Cardiac fibroblast (primary cell): ENCODE measurements at regions not wholly inside any gene's neighbourhood (a gene's known extent, or its start where the extent isn't known, plus 50 kb on each side); places are given as distances from the start of the nearest gene placed in this dataset.

Experiments
- DNase-seq, 2 donors: peaks; one replicate each; pipeline versions ENCODE4 v3.0.0 to v3.0.0-alpha.2; 2010; ENCODE audit warnings: low read depth in 2 of 2
- H3K4me3 ChIP-seq, 2 donors: replicated peaks in 1 of 2; 1 replicate in 1 of 2; 2 replicates in 1 of 2; pipeline ENCODE4 v1.5.1; 2011; ENCODE audit warnings: low read depth in 2 of 2, low read length in 2 of 2, mild to moderate bottlenecking in 2 of 2, moderate library complexity in 1 of 2
- TF ChIP-seq, protein P1 (sequence below): IDR thresholded peaks from one replicate; pipeline ENCODE4 v1.5.1; 2011; ENCODE audit warnings: low read depth, mild to moderate bottlenecking, low read length, inconsistent platforms

DNA sequence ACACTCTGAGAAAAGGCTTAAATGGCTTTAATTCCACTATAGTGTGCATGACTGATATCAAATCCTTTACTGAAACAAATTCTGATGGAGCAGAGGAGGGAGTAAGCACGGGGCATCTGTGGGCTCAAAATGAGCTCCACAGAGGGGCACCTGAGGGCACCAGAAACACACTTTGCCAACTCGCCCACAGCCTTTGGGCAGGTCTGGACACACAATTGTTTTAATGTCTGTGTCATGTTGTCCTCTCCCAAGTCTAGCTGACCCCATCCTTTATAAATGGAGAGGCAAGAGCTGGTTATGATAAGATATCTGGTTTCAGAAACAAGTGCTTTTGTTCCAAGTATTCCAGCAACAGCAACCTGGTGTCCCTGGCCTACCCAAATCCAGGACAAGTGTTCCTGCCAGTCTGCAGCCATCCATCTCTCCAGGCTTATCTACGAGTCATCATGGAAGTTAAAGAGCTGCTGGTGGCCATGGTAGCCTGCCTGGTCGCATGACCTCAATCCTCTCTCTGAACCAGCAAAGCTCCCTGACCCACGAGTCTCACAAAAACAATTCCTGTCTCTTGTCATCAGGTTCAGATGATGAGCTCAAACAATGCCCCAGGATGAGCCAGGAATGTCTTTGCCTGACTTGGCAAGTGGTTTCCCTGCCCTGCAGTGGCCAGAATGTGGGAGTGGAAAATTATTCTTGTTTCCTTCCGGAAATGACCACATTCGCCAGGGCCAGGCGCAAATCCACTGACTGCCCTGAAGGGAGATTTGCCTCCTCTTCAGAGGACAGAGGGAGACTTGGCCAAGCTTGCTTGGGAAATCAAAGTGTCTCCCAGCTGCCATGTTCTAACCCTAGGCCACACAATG lies 64.4 kb upstream of the TPM1 start:
- H3K4me3 ChIP-seq, result no peak overlapping the region
- peak; percentile 54 to 89 for DNase-seq
- TF ChIP-seq, protein P1, sequence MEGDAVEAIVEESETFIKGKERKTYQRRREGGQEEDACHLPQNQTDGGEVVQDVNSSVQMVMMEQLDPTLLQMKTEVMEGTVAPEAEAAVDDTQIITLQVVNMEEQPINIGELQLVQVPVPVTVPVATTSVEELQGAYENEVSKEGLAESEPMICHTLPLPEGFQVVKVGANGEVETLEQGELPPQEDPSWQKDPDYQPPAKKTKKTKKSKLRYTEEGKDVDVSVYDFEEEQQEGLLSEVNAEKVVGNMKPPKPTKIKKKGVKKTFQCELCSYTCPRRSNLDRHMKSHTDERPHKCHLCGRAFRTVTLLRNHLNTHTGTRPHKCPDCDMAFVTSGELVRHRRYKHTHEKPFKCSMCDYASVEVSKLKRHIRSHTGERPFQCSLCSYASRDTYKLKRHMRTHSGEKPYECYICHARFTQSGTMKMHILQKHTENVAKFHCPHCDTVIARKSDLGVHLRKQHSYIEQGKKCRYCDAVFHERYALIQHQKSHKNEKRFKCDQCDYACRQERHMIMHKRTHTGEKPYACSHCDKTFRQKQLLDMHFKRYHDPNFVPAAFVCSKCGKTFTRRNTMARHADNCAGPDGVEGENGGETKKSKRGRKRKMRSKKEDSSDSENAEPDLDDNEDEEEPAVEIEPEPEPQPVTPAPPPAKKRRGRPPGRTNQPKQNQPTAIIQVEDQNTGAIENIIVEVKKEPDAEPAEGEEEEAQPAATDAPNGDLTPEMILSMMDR, result no peak

DNA sequence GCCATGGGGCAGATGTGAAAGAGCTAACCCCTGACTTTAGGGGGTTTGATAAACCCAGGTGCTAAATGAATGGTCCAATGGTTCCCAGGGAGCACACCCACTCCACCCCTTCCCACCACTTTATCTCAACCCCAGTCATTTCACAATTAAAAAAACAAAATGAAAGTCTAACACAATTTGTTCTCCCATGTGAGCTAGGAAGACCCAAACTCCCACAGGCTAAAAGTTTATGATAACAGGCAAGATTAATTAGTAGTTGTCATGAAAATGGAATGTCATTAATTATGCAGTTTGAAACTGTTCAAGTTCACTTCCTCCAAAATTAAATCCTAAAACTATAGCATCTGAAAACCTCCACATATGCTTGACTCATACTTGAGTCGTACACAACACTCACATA lies 63.3 kb upstream of the TPM1 start:
- TF ChIP-seq, protein P1, result no peak
- H3K4me3 ChIP-seq, result no peak overlapping the region
- DNase-seq, result no peak

GRCh38 chr15:62981071-62981470 lies 61.5 kb upstream of the TPM1 start:
- no peak for DNase-seq
- TF ChIP-seq, protein P1, result no peak
- no peak overlapping the region for H3K4me3 ChIP-seq

- TF ChIP-seq, protein P1, result no peak
- no peak for DNase-seq
Observed at GRCh38 chr15:62983956-62984355, 58.6 kb upstream of the TPM1 start.

DNA sequence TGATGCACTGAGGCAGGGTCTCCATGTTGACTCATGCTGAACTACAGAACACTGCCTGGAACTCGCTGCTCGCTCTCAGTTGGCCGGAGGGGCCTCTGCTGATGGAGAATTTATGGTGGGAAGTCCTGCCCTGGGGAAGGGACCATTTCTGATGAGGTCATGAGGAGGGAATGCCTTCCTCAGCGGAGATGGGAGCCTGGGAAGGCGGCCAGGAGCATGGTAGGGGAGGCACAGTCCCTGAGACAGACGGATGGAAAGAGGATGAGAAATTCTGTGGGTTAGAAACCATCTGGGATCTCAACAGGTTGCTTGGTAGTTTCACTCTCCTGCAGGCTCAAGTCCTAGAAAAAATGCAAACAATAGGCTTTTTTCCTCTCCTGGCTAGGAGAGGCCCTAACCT lies 56.8 kb upstream of the TPM1 start:
- TF ChIP-seq, protein P1, result no peak
- H3K4me3 ChIP-seq, result no peak overlapping the region
- DNase-seq, result peak; percentile 35 to 38

More at GRCh38 chr15:62983956-62984355, 58.6 kb upstream of the TPM1 start:
- H3K4me3 ChIP-seq, result no peak overlapping the region

- H3K4me3 ChIP-seq, result no peak overlapping the region
- DNase-seq, result no peak
- TF ChIP-seq, protein P1, result no peak
Observed at GRCh38 chr15:62986948-62987347, 55.6 kb upstream of the TPM1 start.

DNA sequence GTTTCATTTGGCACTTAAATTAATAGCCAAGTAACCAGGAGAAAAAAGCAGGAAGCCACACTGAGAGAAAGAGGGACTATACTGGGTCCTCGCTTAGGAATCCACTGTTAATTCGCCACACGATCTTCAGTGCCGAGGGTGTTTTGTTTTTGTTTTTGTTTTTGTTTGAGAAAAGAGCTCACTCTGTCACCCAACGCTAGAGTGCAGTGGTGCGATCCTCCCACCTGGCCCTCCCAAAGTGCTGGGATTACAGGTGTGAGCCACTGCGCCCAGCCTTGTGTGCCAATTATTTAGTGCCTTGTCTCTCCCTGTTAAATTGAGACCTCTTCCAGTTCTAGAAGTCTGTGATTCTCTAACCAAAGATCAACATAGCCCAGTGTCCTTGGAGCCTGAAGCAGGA lies 53.8 kb upstream of the TPM1 start:
- DNase-seq, result no peak
- TF ChIP-seq, protein P1, result no peak
- no peak overlapping the region for H3K4me3 ChIP-seq
